HCT116 (cell line): ENCODE measurements at regions not wholly inside any gene's neighbourhood (a gene's known extent, or its start where the extent isn't known, plus 50 kb on each side); places are given as distances from the start of the nearest gene placed in this dataset.

ENCODE experiments used
- CEBPB ChIP-seq: IDR thresholded peaks from 2 replicates; pipeline ENCODE4 v1.6.1; 2012; ENCODE audit warnings: low read depth
- CTCF ChIP-seq, 3 experiments: fragments of 200-600 bp in 1 of 3; sonication (generic) in 1 of 3; IDR thresholded peaks in 2 of 3; conservative IDR thresholded peaks in 1 of 3; 2 replicates each; pipeline ENCODE4 v1.5.1; 2012 to 2017; ENCODE audit warnings: low read depth in 2 of 3, low read length in 2 of 3, antibody characterized with exemption in 1 of 3, borderline replicate concordance in 1 of 3, control low read depth in 1 of 3, mild to moderate bottlenecking in 1 of 3, mixed read lengths in 1 of 3, mixed run types in 1 of 3, moderate library complexity in 1 of 3; ENCODE audit not compliant: insufficient read depth in 1 of 3
- ELF1 ChIP-seq: IDR thresholded peaks from 2 replicates; pipeline ENCODE4 v1.6.1; 2012; ENCODE audit warnings: low read depth, borderline replicate concordance
- EZH2 ChIP-seq: fragments of 200-600 bp; sonication (generic); IDR thresholded peaks from 2 replicates; pipeline ENCODE4 v1.6.1; 2017; ENCODE audit warnings: antibody characterized with exemption, mixed run types
- JUND ChIP-seq: IDR thresholded peaks from 2 replicates; pipeline ENCODE4 v1.6.1; 2012
- POLR2A ChIP-seq: IDR thresholded peaks from 2 replicates; pipeline ENCODE4 v1.7.0; 2011; ENCODE audit warnings: borderline replicate concordance; ENCODE audit not compliant: insufficient read depth, insufficient read length; ENCODE audit errors: extremely low read depth
- RAD21 ChIP-seq: IDR thresholded peaks from 2 replicates; pipeline ENCODE4 v1.6.1; 2012; ENCODE audit warnings: low read depth, mild to moderate bottlenecking
- ZBTB33 ChIP-seq: IDR thresholded peaks from 2 replicates; pipeline ENCODE4 v1.6.1; 2011; ENCODE audit warnings: mild to moderate bottlenecking, low read length, moderate library complexity; ENCODE audit not compliant: insufficient replicate concordance; ENCODE audit errors: extremely low read depth
- ZFX ChIP-seq: fragments of 450-650 bp; IDR thresholded peaks from 2 replicates; pipeline ENCODE4 v1.6.1; 2017
- ZNF274 ChIP-seq: fragments of 200-500 bp; sonication (Bioruptor generic); IDR thresholded peaks from 2 replicates; pipeline ENCODE4 v1.6.1; 2014; ENCODE audit warnings: mild to moderate bottlenecking, low read depth, low read length, inconsistent platforms

- TF ChIP-seq JUND (no peak), CTCF (IDR thresholded peaks at IDR 0.05 in 2 of 3, conservative IDR thresholded peaks at IDR 0.05 in 1 of 3; ENCODE audit: borderline replicate concordance in 1 of 3, insufficient read depth in 1 of 3, low read depth in 2 of 3, low read length in 2 of 3) (no peak), ELF1 (no peak), EZH2 (no peak), ZBTB33 (no peak), CEBPB (no peak), POLR2A (no peak), ZFX (no peak), RAD21 (no peak), ZNF274 (no peak)
Measured at GRCh38 chr4:114458728-114459127, 139.9 kb upstream of the UGT8 start.
